CD4-positive, alpha-beta T cell treated with Interleukin-15 for 4 hours (primary cell): ENCODE measurements at regions not wholly inside any gene's neighbourhood (a gene's known extent, or its start where the extent isn't known, plus 50 kb on each side); places are given as distances from the start of the nearest gene placed in this dataset.

Experiments
- DNase-seq: peaks from one replicate; pipeline ENCODE4 v3.0.0-alpha.2; 2020; ENCODE audit warnings: low spot score

- no peak for DNase-seq
These were observed 285.4 kb downstream of the BAMBI start for GRCh38 chr10:28962768-28963167.

- DNase-seq = no peak
These were observed 286.4 kb downstream of the BAMBI start for GRCh38 chr10:28963539-28964221.

DNA sequence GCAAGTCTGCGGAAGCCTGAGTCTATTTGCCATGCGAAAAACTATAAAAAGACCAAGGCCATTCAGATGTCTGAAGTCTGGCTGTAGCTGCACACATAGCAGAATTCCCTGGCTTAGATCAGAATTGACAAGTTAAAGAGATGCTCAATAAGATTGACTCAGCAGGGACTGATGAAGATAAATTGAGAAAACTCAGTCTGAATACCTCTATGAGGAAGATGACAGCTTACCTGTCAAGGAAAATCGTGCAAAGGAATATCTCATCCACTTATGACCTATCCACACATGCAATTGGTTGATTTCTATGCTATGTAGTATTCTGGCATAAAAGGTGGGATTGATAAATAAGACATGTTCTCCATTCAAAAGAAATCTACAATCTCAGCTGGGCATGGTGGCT is 288.6 kb downstream of the BAMBI start:
- no peak for DNase-seq

GRCh38 chr10:28967031-28967430 is 289.7 kb downstream of the BAMBI start:
- DNase-seq = no peak

- no peak for DNase-seq
These were observed 292.1 kb downstream of the BAMBI start for GRCh38 chr10:28969413-28969812.

DNA sequence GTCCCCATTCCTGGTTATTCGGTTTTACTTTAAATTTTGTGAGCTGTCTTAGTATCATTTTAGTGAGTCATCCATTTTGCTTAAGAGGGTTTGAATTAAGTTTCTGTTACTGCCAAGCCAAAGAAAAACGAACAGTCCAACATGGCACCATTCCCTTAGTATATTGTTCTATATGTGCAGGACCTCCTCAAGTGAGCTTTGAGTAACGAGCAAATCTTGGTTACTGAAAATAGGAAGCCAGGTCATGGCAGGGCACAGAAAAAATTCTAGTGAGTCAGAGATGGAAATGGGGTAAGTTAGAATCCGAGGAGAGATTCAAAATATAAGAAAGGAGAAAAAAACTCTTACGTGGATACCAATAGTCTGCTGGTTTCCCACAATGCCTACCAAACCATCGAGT is 292.9 kb downstream of the BAMBI start:
- DNase-seq = no peak

GRCh38 chr10:28971255-28971654 is 293.9 kb downstream of the BAMBI start:
- DNase-seq = no peak

- no peak for DNase-seq
These were observed 294.4 kb downstream of the BAMBI start for GRCh38 chr10:28971764-28972163.

GRCh38 chr10:28973309-28973972 is 296.1 kb downstream of the BAMBI start:
- DNase-seq = no peak

- no peak for DNase-seq
These were observed 298.7 kb downstream of the BAMBI start for GRCh38 chr10:28975891-28976531.

- DNase-seq = no peak
These were observed 300.2 kb downstream of the BAMBI start for GRCh38 chr10:28977518-28977917.

DNA sequence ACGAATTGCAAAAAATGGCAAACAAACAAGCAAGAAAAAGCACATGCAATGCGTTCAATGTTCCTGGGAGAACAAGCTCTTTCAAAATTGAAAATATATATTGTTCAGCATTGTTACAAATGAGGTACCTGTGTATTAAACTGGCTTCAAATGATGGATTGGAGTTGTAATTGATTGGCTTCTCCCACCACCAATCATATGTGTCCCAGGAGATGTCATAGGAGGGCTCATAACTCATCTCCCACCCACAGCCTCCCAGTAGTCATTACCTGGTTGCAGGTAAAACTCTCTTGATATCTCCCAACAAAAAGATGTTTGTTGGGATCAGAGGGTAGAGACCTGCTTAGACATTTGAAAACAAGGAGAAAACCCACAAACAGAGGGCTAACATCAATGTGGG is 302.9 kb downstream of the BAMBI start:
- DNase-seq = no peak

DNA sequence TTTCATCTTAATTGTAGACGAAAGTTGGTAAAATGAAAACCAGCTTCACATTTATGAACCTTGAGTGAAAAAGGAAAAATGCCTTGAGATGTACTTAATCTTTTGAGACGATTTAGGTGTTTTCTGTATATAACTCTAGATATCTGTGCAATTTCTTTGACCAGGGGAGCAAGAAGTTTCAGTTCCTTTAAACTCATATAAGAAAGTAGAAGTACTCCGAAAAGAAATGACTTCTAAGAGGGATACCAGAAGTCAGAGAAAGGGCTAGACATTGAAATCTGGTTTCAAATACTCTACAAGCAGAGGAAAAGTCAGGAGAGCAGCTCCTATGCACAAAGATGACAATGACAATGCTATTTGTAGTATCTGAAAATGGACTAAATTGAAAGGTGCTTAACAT is 303.7 kb downstream of the BAMBI start:
- no peak for DNase-seq

- no peak for DNase-seq
These were observed 305.7 kb downstream of the BAMBI start for GRCh38 chr10:28982974-28983373.

DNA sequence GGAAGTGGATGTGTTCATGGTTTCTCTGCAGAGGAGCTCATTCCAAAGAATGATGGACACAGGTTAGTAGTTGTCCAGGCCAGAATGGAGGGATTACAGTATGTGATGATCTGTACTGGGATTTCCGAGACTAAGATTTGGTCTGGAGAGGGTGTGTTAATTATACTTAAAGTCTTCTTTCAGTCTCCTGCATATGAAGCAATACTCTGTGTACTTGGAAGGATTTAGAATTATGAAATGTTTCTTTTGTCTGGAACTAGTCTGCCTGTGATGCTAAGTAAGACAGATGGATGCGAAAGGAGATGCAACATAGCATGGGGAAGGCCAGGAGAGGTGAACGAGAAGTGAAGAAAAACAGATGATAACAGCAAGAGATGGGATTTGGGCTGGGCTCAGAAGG is 305.1 kb upstream of the LYZL1 start:
- DNase-seq = no peak

- DNase-seq = no peak
These were observed 304.4 kb upstream of the LYZL1 start for GRCh38 chr10:28984431-28984830.

- DNase-seq = no peak
These were observed 303.6 kb upstream of the LYZL1 start for GRCh38 chr10:28985137-28985885.

DNA sequence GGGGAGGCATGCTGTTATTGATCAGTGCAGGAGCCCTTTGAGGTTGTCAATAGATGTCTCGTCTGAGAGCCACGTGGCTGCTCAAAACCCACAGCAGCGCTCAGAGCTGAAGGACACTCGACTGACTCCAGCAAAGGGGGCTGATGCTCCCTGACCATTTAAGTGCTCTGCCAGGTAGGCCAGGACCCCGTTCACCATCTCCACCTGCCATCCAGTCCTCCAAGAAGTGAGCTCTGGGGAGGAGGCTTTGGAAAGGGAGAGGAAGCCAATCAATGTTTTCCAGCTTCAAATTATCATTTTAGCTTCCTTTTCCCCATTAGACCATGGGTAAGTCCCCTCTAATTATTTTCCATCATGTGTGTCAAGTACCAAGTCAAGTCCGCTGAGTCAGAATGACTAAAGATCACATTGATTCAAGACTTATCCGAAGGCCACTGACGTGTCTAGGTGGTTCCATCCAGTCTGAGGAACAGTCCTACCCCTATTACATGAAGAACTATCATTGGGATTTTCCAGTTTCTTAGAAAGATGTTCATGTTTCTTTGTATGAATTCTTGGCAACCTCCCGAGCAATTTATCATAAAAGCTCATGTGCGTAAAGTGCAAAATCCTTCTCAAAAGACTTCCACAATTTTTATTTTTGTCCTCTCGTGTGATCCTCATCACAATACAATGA is 302.6 kb upstream of the LYZL1 start:
- no peak for DNase-seq

GRCh38 chr10:28986856-28987255 is 302.0 kb upstream of the LYZL1 start:
- no peak for DNase-seq

DNA sequence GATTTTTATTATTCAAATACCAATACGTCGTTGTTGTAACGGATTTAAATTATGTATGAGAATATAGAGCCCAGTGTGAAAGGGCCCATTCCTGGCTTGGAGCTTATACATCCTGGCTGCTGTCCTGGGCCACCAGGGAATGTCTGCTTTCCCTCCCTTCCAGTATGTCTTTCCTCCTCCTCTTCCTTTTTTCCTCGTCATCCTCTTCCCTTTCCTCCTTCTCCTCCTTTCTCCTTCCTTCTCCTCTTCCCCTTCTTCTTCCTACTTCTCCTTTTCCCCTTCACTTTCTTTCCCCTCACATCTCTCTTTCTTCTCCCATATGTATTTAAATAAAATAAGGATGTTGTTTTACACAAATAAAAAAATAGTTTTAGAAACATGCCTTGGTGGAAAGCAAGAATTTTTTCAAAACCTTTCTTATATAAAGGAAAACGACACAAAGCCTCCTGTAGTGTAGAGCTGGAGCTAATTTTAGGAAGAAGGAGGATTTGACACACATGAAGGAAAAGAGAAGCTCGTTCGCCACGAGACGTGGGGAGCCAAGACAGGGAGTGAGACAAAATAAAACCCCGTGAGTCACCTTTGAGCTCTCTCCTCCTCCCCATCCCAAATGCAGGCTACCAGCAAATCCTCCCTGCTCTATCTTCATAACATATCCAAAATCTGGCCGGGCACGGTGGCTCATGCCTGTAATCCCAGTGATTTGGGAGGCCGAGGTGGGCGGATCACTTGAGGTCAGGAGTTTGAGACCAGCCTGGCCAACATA is 301.1 kb upstream of the LYZL1 start:
- DNase-seq = no peak

GRCh38 chr10:28988980-28989379 is 299.9 kb upstream of the LYZL1 start:
- DNase-seq = no peak
